GM12878 (cell line): ENCODE measurements at regions not wholly inside any gene's neighbourhood (a gene's known extent, or its start where the extent isn't known, plus 50 kb on each side); places are given as distances from the start of the nearest gene placed in this dataset.

Experiments used
- ATAC-seq: fragments of 200-7000 bp; cut with Tn5 transposase; 3 replicates; pipeline ENCODE4 v1.9.1; 2020; ENCODE audit warnings: mild to moderate bottlenecking, moderate library complexity
- BruUV-seq: library from RNA; stranded (reverse); fragments of 400-500 nt; replicated peaks from 2 replicates; lab custom pipeline; 2021; lab: Mats Ljungman, UMichigan
- CTCF ChIA-PET: fragments of 300-600 bp; sonication (Branson Sonifier 250); formaldehyde crosslinking; extraction: SDS; loops from one replicate; lab custom pipeline; 2021; ENCODE audit warnings: inconsistent platforms; lab: Yijun Ruan, JAX
- POLR2A ChIA-PET: fragments of 350-600 bp; formaldehyde crosslinking; extraction: SDS; loops from one replicate; lab custom pipeline; 2021; ENCODE audit warnings: inconsistent platforms; lab: Charles Lee
- RAD21 ChIA-PET: fragments of 300-600 bp; sonication (Branson Sonifier 250); formaldehyde crosslinking; loops from one replicate; lab custom pipeline; 2023; ENCODE audit warnings: antibody characterized with exemption; ENCODE audit not compliant: unreplicated experiment; lab: Charles Lee
- SMC1A ChIA-PET: fragments of 300-600 bp; sonication (Branson Sonifier 250); formaldehyde crosslinking; loops from one replicate; lab custom pipeline; 2023; ENCODE audit not compliant: unreplicated experiment, uncharacterized antibody; lab: Charles Lee
- DNase-seq: peaks from one replicate; pipeline ENCODE4 v3.0.0-alpha.2; 2011; ENCODE audit warnings: low read depth, low spot score
- FAIRE-seq: peaks from 3 replicates; lab custom pipeline; 2011; peaks lifted over from hg19 to GRCh38; lab: Jason Lieb, UNC
- H2AFZ ChIP-seq: 2 replicates; pipeline ENCODE4 v1.6.0; 2011; ENCODE audit warnings: low read depth, low read length, control low read depth; ENCODE audit not compliant: control insufficient read depth
- H3K27ac ChIP-seq: 2 replicates; pipeline ENCODE4 v1.5.1; 2011; ENCODE audit warnings: control low read depth; ENCODE audit not compliant: control insufficient read depth, insufficient read depth
- H3K27me3 ChIP-seq, 2 experiments: replicated peaks in 1 of 2; 2 replicates each; pipeline versions ENCODE4 v1.6.0 to v1.6.1; 2011; ENCODE audit warnings: low read length in 1 of 2; ENCODE audit not compliant: control insufficient read depth in 2 of 2, insufficient read depth in 2 of 2
- H3K36me3 ChIP-seq, 2 experiments: 2 replicates each; pipeline ENCODE4 v1.5.1; 2011; ENCODE audit warnings: low read length in 1 of 2; ENCODE audit not compliant: control insufficient read depth in 2 of 2, insufficient read depth in 2 of 2
- H3K4me1 ChIP-seq: 2 replicates; pipeline ENCODE4 v1.6.1; 2011; ENCODE audit warnings: mild to moderate bottlenecking, low read length, moderate library complexity, mixed read lengths; ENCODE audit not compliant: control insufficient read depth, insufficient read depth
- H3K4me2 ChIP-seq: 2 replicates; pipeline ENCODE4 v1.6.0; 2011; ENCODE audit warnings: control low read depth; ENCODE audit not compliant: control insufficient read depth, insufficient read depth
- H3K4me3 ChIP-seq: fragments of 200-600 bp; sonication (generic); 2 replicates; pipeline ENCODE4 v1.5.1; 2016
- H3K79me2 ChIP-seq: 2 replicates; pipeline ENCODE4 v1.6.0; 2011; ENCODE audit warnings: low read length; ENCODE audit not compliant: control insufficient read depth, insufficient read depth
- H3K9ac ChIP-seq: 2 replicates; pipeline ENCODE4 v1.8.0; 2011; ENCODE audit warnings: low read length, control low read depth, mixed read lengths; ENCODE audit not compliant: control insufficient read depth, insufficient read depth
- H3K9me3 ChIP-seq: replicated peaks from 3 replicates; pipeline ENCODE4 v1.5.1; 2011; ENCODE audit warnings: mild to moderate bottlenecking, low read length; ENCODE audit not compliant: control insufficient read depth, insufficient read depth
- H4K20me1 ChIP-seq: 2 replicates; pipeline ENCODE4 v1.6.0; 2011; ENCODE audit not compliant: control insufficient read depth, insufficient read depth
- ASH2L ChIP-seq: fragments of 300-600, 200-600 bp; sonication (generic); IDR thresholded peaks from 2 replicates; pipeline ENCODE4 v1.6.1; 2017; ENCODE audit warnings: low read depth, mild to moderate bottlenecking, borderline replicate concordance
- CBX5 ChIP-seq: sonication (generic); IDR thresholded peaks from 2 replicates; pipeline ENCODE4 v1.6.1; 2016; ENCODE audit warnings: low read depth, moderate library complexity, mild to moderate bottlenecking, inconsistent platforms
- LARP7 ChIP-seq: fragments of 450-650 bp; IDR thresholded peaks from 2 replicates; pipeline ENCODE4 v1.6.1; 2017; ENCODE audit warnings: mild to moderate bottlenecking
- MXI1 ChIP-seq: fragments of 150-350 bp; IDR thresholded peaks from 2 replicates; pipeline ENCODE4 v1.6.1; 2011; ENCODE audit warnings: low read depth, mild to moderate bottlenecking, inconsistent platforms, low read length, improper control_type of control experiment
- PAX8 ChIP-seq: fragments of 450-650 bp; IDR thresholded peaks from 2 replicates; pipeline ENCODE4 v1.6.1; 2017; ENCODE audit warnings: mild to moderate bottlenecking, moderate library complexity
- REST ChIP-seq: IDR thresholded peaks from 2 replicates; pipeline ENCODE4 v1.6.1; 2012; ENCODE audit warnings: mild to moderate bottlenecking, low read depth, low read length
- SUPT20H ChIP-seq: IDR thresholded peaks from 2 replicates; pipeline ENCODE4 v1.6.1; 2011; ENCODE audit warnings: low read depth, mild to moderate bottlenecking, low read length, moderate library complexity, borderline replicate concordance; ENCODE audit not compliant: control insufficient read depth
- TAF1 ChIP-seq: IDR thresholded peaks from 2 replicates; pipeline ENCODE4 v1.6.1; 2011; ENCODE audit warnings: mild to moderate bottlenecking, low read depth, low read length, borderline replicate concordance
- ZNF24 ChIP-seq: fragments of 450-650 bp; IDR thresholded peaks from 2 replicates; pipeline ENCODE4 v1.6.1; 2017; ENCODE audit warnings: antibody characterized with exemption, mild to moderate bottlenecking
- ZNF592 ChIP-seq: fragments of 450-650 bp; IDR thresholded peaks from 2 replicates; pipeline ENCODE4 v1.6.1; 2017; ENCODE audit warnings: mild to moderate bottlenecking, moderate library complexity
- ZNF687 ChIP-seq: fragments of 450-650 bp; IDR thresholded peaks from 2 replicates; pipeline ENCODE4 v1.6.1; 2017; ENCODE audit warnings: mild to moderate bottlenecking, moderate library complexity
- WGBS: methylation state at CpG from one replicate; pipeline ENCODE4 v1.1.6; 2016; ENCODE audit warnings: low lambda C conversion rate; ENCODE audit not compliant: insufficient replicate concordance, insufficient coverage; ENCODE audit errors: missing lambda C conversion rate; 5-methylcytosine and 5-hydroxymethylcytosine counted together
- in situ Hi-C: fragments of 300-500 bp; cut with MboI; formaldehyde crosslinking; loops from 9 replicates; pipeline ENCODE4 v1.14.3; 2018; ENCODE audit warnings: mixed read lengths
- intact Hi-C: fragments of 100-400 bp; cut with micrococcal nuclease; formaldehyde crosslinking; loops from one replicate; pipeline ENCODE4 v1.14.2; 2022; ENCODE audit not compliant: unreplicated experiment

GRCh38 chr1:2935184-2935583 lies 86.1 kb upstream of the ACTRT2 start:
- Histone ChIP-seq H3K4me2 (no peak overlapping the region), H2AFZ (no peak overlapping the region)
- no peak for FAIRE-seq
- CTCF ChIA-PET, result no interaction called here
- TF ChIP-seq ZNF687 (no peak), CBX5 (no peak), TAF1 (no peak), SUPT20H (no peak), REST (no peak), ZNF592 (no peak), ZNF24 (no peak), LARP7 (no peak), MXI1 (no peak), PAX8 (no peak), ASH2L (no peak)
- TF ChIP-seq, all 136 proteins: peak for 0
- no peaks in the 10 kb centered on the region for H3K79me2 ChIP-seq
- H3K27ac ChIP-seq, result no peak overlapping the region
- in situ Hi-C loops, result no loop called here
- no peaks in the 10 kb centered on the region for H3K36me3 ChIP-seq
- H3K27me3 ChIP-seq, result no peaks in the 10 kb centered on the region
- 3% methylated on average over 5 of the region's 5 CpGs for WGBS
- H3K9ac ChIP-seq, result no peak overlapping the region
- SMC1A ChIA-PET, result no interaction called here
- no peaks in the 10 kb centered on the region for H3K4me1 ChIP-seq
- BruUV-seq, result no TSS peak
- no peak for ATAC-seq
- H3K4me3 ChIP-seq, result no peak overlapping the region
- no peaks in the 10 kb centered on the region for H4K20me1 ChIP-seq
- intact Hi-C loops, result no loop called here
- POLR2A ChIA-PET, result no interaction called here
- H3K9me3 ChIP-seq, result no peaks in the 10 kb centered on the region
- DNase-seq, result no peak
- RAD21 ChIA-PET, result no interaction called here
